ENCODE measurements at regions not wholly inside any gene's neighbourhood (a gene's known extent, or its start where the extent isn't known, plus 50 kb on each side); places are given as distances from the start of the nearest gene placed in this dataset.

DNA sequence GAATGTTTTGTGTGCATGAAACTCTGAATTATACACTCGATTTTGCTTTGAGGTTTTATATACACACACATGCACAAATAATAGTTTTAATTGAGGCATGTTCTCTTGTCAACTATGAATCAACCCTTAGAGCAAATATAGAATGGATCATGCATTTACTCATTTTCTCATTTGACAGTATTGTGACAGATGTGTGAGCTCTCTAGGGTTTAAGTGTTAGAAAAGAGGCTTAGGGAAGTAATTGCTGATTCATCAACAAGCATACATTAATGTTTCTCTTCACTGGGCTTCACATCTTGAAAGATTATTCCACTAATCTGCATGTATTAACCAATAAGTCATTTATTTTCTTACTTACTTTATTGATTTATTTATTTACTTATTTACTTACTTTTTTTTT is 1356.8 kb upstream of the ACO1 start:
- TF ChIP-seq, protein P1, sequence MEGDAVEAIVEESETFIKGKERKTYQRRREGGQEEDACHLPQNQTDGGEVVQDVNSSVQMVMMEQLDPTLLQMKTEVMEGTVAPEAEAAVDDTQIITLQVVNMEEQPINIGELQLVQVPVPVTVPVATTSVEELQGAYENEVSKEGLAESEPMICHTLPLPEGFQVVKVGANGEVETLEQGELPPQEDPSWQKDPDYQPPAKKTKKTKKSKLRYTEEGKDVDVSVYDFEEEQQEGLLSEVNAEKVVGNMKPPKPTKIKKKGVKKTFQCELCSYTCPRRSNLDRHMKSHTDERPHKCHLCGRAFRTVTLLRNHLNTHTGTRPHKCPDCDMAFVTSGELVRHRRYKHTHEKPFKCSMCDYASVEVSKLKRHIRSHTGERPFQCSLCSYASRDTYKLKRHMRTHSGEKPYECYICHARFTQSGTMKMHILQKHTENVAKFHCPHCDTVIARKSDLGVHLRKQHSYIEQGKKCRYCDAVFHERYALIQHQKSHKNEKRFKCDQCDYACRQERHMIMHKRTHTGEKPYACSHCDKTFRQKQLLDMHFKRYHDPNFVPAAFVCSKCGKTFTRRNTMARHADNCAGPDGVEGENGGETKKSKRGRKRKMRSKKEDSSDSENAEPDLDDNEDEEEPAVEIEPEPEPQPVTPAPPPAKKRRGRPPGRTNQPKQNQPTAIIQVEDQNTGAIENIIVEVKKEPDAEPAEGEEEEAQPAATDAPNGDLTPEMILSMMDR (IDR thresholded peaks at IDR 0.05) = no peak
- TF ChIP-seq, protein P2, sequence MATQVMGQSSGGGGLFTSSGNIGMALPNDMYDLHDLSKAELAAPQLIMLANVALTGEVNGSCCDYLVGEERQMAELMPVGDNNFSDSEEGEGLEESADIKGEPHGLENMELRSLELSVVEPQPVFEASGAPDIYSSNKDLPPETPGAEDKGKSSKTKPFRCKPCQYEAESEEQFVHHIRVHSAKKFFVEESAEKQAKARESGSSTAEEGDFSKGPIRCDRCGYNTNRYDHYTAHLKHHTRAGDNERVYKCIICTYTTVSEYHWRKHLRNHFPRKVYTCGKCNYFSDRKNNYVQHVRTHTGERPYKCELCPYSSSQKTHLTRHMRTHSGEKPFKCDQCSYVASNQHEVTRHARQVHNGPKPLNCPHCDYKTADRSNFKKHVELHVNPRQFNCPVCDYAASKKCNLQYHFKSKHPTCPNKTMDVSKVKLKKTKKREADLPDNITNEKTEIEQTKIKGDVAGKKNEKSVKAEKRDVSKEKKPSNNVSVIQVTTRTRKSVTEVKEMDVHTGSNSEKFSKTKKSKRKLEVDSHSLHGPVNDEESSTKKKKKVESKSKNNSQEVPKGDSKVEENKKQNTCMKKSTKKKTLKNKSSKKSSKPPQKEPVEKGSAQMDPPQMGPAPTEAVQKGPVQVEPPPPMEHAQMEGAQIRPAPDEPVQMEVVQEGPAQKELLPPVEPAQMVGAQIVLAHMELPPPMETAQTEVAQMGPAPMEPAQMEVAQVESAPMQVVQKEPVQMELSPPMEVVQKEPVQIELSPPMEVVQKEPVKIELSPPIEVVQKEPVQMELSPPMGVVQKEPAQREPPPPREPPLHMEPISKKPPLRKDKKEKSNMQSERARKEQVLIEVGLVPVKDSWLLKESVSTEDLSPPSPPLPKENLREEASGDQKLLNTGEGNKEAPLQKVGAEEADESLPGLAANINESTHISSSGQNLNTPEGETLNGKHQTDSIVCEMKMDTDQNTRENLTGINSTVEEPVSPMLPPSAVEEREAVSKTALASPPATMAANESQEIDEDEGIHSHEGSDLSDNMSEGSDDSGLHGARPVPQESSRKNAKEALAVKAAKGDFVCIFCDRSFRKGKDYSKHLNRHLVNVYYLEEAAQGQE (IDR thresholded peaks at IDR 0.05; ENCODE audit: insufficient read depth in 1 of 2, low read depth in 2 of 2, low read length in 1 of 2) = no peak
- TF ChIP-seq POLR2AphosphoS5 (IDR thresholded peaks at IDR 0.05; ENCODE audit: low read depth, low read length) = no peak
- no peak for TF ChIP-seq TCF7L2 (IDR thresholded peaks at IDR 0.05; ENCODE audit: low read depth, low read length)
- TF ChIP-seq SIN3A (IDR thresholded peaks at IDR 0.05; ENCODE audit: borderline replicate concordance, insufficient read depth, low read depth, low read length) = no peak
